ENCODE measurements at regions not wholly inside any gene's neighbourhood (a gene's known extent, or its start where the extent isn't known, plus 50 kb on each side); places are given as distances from the start of the nearest gene placed in this dataset.

GRCh38 chr3:35483131-35483530 lies 156.2 kb upstream of the ARPP21 start:
- H3K9ac ChIP-seq (ENCODE audit: low read depth in 1 of 2, low read length in 2 of 2) = no peak overlapping the region
- H3K9me3 ChIP-seq (ENCODE audit: control insufficient read depth in 1 of 2, low read length in 2 of 2) = no peaks in the 10 kb centered on the region
- H3K36me3 ChIP-seq (ENCODE audit: control insufficient read depth in 1 of 2, insufficient read depth in 2 of 2, low read length in 2 of 2) = no peaks in the 10 kb centered on the region
- no peak overlapping the region for H3K27ac ChIP-seq (ENCODE audit: low read depth, low read length)
- no peak overlapping the region for H3K4me3 ChIP-seq (ENCODE audit: low read depth in 1 of 2, low read length in 2 of 2)
- no peaks in the 10 kb centered on the region for H3K27me3 ChIP-seq (ENCODE audit: control insufficient read depth in 1 of 2, insufficient read depth in 2 of 2, low read length in 2 of 2)
- no peaks in the 10 kb centered on the region for H3K4me1 ChIP-seq (ENCODE audit: control insufficient read depth in 1 of 2, insufficient read depth in 2 of 2, low read length in 2 of 2)

GRCh38 chr3:35484929-35485530 lies 154.3 kb upstream of the ARPP21 start:
- Histone ChIP-seq H3K9me3 (ENCODE audit: control insufficient read depth in 1 of 2, low read length in 2 of 2) (no peaks in the 10 kb centered on the region), H3K4me1 (ENCODE audit: control insufficient read depth in 1 of 2, insufficient read depth in 2 of 2, low read length in 2 of 2) (no peaks in the 10 kb centered on the region), H3K36me3 (ENCODE audit: control insufficient read depth in 1 of 2, insufficient read depth in 2 of 2, low read length in 2 of 2) (no peaks in the 10 kb centered on the region), H3K9ac (ENCODE audit: low read depth in 1 of 2, low read length in 2 of 2) (no peak overlapping the region), H3K4me3 (ENCODE audit: low read depth in 1 of 2, low read length in 2 of 2) (no peak overlapping the region), H3K27me3 (ENCODE audit: control insufficient read depth in 1 of 2, insufficient read depth in 2 of 2, low read length in 2 of 2) (no peaks in the 10 kb centered on the region), H3K27ac (ENCODE audit: low read depth, low read length) (no peak overlapping the region)

DNA sequence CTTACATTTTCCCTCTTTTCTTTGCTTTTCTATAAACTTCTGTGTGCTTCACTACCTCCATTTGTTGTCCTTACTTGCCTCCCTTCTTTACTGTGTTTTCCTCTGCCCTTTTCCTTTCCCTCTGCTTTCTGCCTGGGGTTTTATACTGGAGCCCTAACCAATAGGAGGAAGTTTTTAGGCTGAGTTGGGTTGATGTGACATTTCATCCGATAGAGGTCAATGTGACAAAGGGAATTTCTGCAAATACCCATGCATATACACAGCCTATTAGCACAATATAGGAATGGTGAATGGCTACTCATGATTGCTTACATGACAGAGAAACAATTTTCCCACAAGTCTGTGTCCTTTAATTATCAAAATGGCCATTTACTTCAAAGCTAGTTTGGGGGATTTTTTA lies 153.0 kb upstream of the ARPP21 start:
- no peak overlapping the region for H3K9ac ChIP-seq (ENCODE audit: low read depth in 1 of 2, low read length in 2 of 2)
- H3K9me3 ChIP-seq (ENCODE audit: control insufficient read depth in 1 of 2, low read length in 2 of 2) = no peaks in the 10 kb centered on the region
- H3K36me3 ChIP-seq (ENCODE audit: control insufficient read depth in 1 of 2, insufficient read depth in 2 of 2, low read length in 2 of 2) = no peaks in the 10 kb centered on the region
- no peaks in the 10 kb centered on the region for H3K4me1 ChIP-seq (ENCODE audit: control insufficient read depth in 1 of 2, insufficient read depth in 2 of 2, low read length in 2 of 2)
- H3K27me3 ChIP-seq (ENCODE audit: control insufficient read depth in 1 of 2, insufficient read depth in 2 of 2, low read length in 2 of 2) = no peaks in the 10 kb centered on the region
- H3K27ac ChIP-seq (ENCODE audit: low read depth, low read length) = no peak overlapping the region
- H3K4me3 ChIP-seq (ENCODE audit: low read depth in 1 of 2, low read length in 2 of 2) = no peak overlapping the region

DNA sequence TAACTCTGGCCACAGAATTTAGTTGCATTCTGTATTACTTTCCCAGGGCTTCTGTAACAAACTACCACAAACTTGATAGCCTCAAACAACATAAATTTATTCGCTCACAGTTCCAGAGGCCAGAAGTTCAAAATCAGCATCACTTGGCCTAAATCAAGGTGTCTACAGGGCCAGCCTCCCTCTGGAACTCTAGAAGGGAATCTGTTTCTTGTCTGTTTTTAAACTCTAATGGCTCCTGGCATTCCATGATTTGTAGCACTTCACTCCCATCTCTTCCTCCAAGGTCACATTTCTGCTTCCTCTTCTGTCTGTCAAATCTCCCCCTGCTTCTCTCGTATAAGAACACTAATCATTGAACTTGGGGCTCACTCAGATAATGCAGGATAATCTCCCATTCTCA lies 151.9 kb upstream of the ARPP21 start:
- Histone ChIP-seq H3K9ac (ENCODE audit: low read depth in 1 of 2, low read length in 2 of 2) (no peak overlapping the region), H3K27me3 (ENCODE audit: control insufficient read depth in 1 of 2, insufficient read depth in 2 of 2, low read length in 2 of 2) (no peaks in the 10 kb centered on the region), H3K36me3 (ENCODE audit: control insufficient read depth in 1 of 2, insufficient read depth in 2 of 2, low read length in 2 of 2) (no peaks in the 10 kb centered on the region), H3K27ac (ENCODE audit: low read depth, low read length) (no peak overlapping the region), H3K9me3 (ENCODE audit: control insufficient read depth in 1 of 2, low read length in 2 of 2) (no peaks in the 10 kb centered on the region), H3K4me1 (ENCODE audit: control insufficient read depth in 1 of 2, insufficient read depth in 2 of 2, low read length in 2 of 2) (no peaks in the 10 kb centered on the region), H3K4me3 (ENCODE audit: low read depth in 1 of 2, low read length in 2 of 2) (no peak overlapping the region)

GRCh38 chr3:35488526-35488925 lies 150.8 kb upstream of the ARPP21 start:
- H3K4me3 ChIP-seq (ENCODE audit: low read depth in 1 of 2, low read length in 2 of 2) = no peak overlapping the region
- no peaks in the 10 kb centered on the region for H3K36me3 ChIP-seq (ENCODE audit: control insufficient read depth in 1 of 2, insufficient read depth in 2 of 2, low read length in 2 of 2)
- H3K4me1 ChIP-seq (ENCODE audit: control insufficient read depth in 1 of 2, insufficient read depth in 2 of 2, low read length in 2 of 2) = no peaks in the 10 kb centered on the region
- no peak overlapping the region for H3K9ac ChIP-seq (ENCODE audit: low read depth in 1 of 2, low read length in 2 of 2)
- no peaks in the 10 kb centered on the region for H3K27me3 ChIP-seq (ENCODE audit: control insufficient read depth in 1 of 2, insufficient read depth in 2 of 2, low read length in 2 of 2)
- H3K27ac ChIP-seq (ENCODE audit: low read depth, low read length) = no peak overlapping the region
- H3K9me3 ChIP-seq (ENCODE audit: control insufficient read depth in 1 of 2, low read length in 2 of 2) = no peaks in the 10 kb centered on the region

- Histone ChIP-seq H3K9me3 (ENCODE audit: control insufficient read depth in 1 of 2, low read length in 2 of 2) (no peaks in the 10 kb centered on the region), H3K27ac (ENCODE audit: low read depth, low read length) (no peak overlapping the region), H3K4me3 (ENCODE audit: low read depth in 1 of 2, low read length in 2 of 2) (no peak overlapping the region), H3K36me3 (ENCODE audit: control insufficient read depth in 1 of 2, insufficient read depth in 2 of 2, low read length in 2 of 2) (no peaks in the 10 kb centered on the region), H3K27me3 (ENCODE audit: control insufficient read depth in 1 of 2, insufficient read depth in 2 of 2, low read length in 2 of 2) (no peaks in the 10 kb centered on the region), H3K9ac (ENCODE audit: low read depth in 1 of 2, low read length in 2 of 2) (no peak overlapping the region), H3K4me1 (ENCODE audit: control insufficient read depth in 1 of 2, insufficient read depth in 2 of 2, low read length in 2 of 2) (no peaks in the 10 kb centered on the region)
These were observed 146.5 kb upstream of the ARPP21 start for GRCh38 chr3:35492841-35493240.

GRCh38 chr3:35498506-35499210 lies 140.7 kb upstream of the ARPP21 start:
- Histone ChIP-seq H3K36me3 (ENCODE audit: control insufficient read depth in 1 of 2, insufficient read depth in 2 of 2, low read length in 2 of 2) (no peaks in the 10 kb centered on the region), H3K9me3 (ENCODE audit: control insufficient read depth in 1 of 2, low read length in 2 of 2) (no peaks in the 10 kb centered on the region), H3K9ac (ENCODE audit: low read depth in 1 of 2, low read length in 2 of 2) (no peak overlapping the region), H3K4me3 (ENCODE audit: low read depth in 1 of 2, low read length in 2 of 2) (no peak overlapping the region), H3K27me3 (ENCODE audit: control insufficient read depth in 1 of 2, insufficient read depth in 2 of 2, low read length in 2 of 2) (no peaks in the 10 kb centered on the region), H3K27ac (ENCODE audit: low read depth, low read length) (no peak overlapping the region), H3K4me1 (ENCODE audit: control insufficient read depth in 1 of 2, insufficient read depth in 2 of 2, low read length in 2 of 2) (no peaks in the 10 kb centered on the region)

DNA sequence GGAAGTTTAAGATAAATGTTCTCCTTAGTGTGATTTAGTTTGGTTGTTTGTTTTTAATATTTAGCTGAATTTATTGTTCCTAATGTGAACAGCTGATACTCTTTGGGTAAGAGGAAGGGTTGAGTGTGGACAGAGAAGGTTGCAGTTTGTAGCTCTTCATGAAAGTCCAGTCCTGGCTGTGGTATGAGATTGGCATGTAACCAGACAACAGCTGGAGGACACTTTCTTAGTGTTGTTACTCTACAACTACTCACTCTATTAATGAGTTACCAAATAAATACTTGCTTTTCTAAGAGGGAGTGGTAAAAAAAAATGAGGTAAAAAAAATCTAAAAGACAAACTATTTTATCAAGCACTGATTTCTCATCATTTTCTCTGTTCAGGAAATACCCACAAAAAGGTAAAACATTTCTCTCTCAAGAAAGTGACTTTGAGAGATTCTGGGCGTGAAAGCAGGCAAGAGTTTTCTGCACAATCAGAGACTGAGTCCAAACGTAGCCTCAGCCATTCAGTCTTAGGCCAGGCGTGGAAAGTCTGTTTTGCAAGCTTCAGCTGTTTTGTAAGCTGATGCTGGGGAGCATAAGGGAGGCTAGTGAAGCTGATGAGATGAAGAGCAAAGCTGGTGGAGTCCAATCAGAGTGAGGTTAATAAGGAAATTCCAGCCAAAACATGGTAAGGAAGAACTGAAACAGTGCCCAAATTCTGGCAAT lies 138.5 kb upstream of the ARPP21 start:
- Histone ChIP-seq H3K27me3 (ENCODE audit: control insufficient read depth in 1 of 2, insufficient read depth in 2 of 2, low read length in 2 of 2) (no peaks in the 10 kb centered on the region), H3K4me1 (ENCODE audit: control insufficient read depth in 1 of 2, insufficient read depth in 2 of 2, low read length in 2 of 2) (no peaks in the 10 kb centered on the region), H3K9me3 (ENCODE audit: control insufficient read depth in 1 of 2, low read length in 2 of 2) (no peaks in the 10 kb centered on the region), H3K36me3 (ENCODE audit: control insufficient read depth in 1 of 2, insufficient read depth in 2 of 2, low read length in 2 of 2) (no peaks in the 10 kb centered on the region), H3K9ac (ENCODE audit: low read depth in 1 of 2, low read length in 2 of 2) (no peak overlapping the region), H3K4me3 (ENCODE audit: low read depth in 1 of 2, low read length in 2 of 2) (no peak overlapping the region), H3K27ac (ENCODE audit: low read depth, low read length) (no peak overlapping the region)

GRCh38 chr3:35502699-35503098 lies 136.6 kb upstream of the ARPP21 start:
- Histone ChIP-seq H3K4me3 (ENCODE audit: low read depth in 1 of 2, low read length in 2 of 2) (no peak overlapping the region), H3K27me3 (ENCODE audit: control insufficient read depth in 1 of 2, insufficient read depth in 2 of 2, low read length in 2 of 2) (no peaks in the 10 kb centered on the region), H3K27ac (ENCODE audit: low read depth, low read length) (no peak overlapping the region), H3K9me3 (ENCODE audit: control insufficient read depth in 1 of 2, low read length in 2 of 2) (no peaks in the 10 kb centered on the region), H3K4me1 (ENCODE audit: control insufficient read depth in 1 of 2, insufficient read depth in 2 of 2, low read length in 2 of 2) (no peaks in the 10 kb centered on the region), H3K36me3 (ENCODE audit: control insufficient read depth in 1 of 2, insufficient read depth in 2 of 2, low read length in 2 of 2) (no peaks in the 10 kb centered on the region), H3K9ac (ENCODE audit: low read depth in 1 of 2, low read length in 2 of 2) (no peak overlapping the region)

DNA sequence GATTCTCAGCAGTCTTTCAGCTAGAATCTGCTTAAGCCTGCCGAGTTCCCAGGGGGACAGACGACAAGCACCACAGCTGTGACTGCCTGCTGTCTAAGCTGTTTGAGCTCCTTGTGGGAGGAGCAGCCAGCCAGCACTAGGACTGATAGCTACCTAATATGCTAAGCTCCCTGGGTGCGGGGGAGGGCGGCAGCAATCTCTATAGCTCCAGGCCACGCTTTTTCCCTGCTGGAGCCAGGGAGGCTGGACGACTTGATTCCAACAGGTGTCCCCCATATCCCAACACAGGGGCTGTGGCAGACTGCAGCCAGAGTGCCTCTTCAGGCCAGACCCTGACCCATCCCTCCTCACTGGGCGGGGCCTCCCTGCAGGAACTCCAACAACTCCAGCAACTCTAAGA lies 134.1 kb upstream of the ARPP21 start:
- H3K27me3 ChIP-seq (ENCODE audit: control insufficient read depth in 1 of 2, insufficient read depth in 2 of 2, low read length in 2 of 2) = no peaks in the 10 kb centered on the region
- H3K4me1 ChIP-seq (ENCODE audit: control insufficient read depth in 1 of 2, insufficient read depth in 2 of 2, low read length in 2 of 2) = no peaks in the 10 kb centered on the region
- H3K9ac ChIP-seq (ENCODE audit: low read depth in 1 of 2, low read length in 2 of 2) = no peak overlapping the region
- H3K4me3 ChIP-seq (ENCODE audit: low read depth in 1 of 2, low read length in 2 of 2) = no peak overlapping the region
- H3K36me3 ChIP-seq (ENCODE audit: control insufficient read depth in 1 of 2, insufficient read depth in 2 of 2, low read length in 2 of 2) = no peaks in the 10 kb centered on the region
- H3K9me3 ChIP-seq (ENCODE audit: control insufficient read depth in 1 of 2, low read length in 2 of 2) = peaks cover 0 to 4% of the 10 kb centered on the region in 2 donors
- H3K27ac ChIP-seq (ENCODE audit: low read depth, low read length) = no peak overlapping the region
